ENCODE measurements at regions not wholly inside any gene's neighbourhood (a gene's known extent, or its start where the extent isn't known, plus 50 kb on each side); places are given as distances from the start of the nearest gene placed in this dataset.

GRCh38 chr12:94053676-94054075, 94.7 kb upstream of the PLXNC1 start:
- no peak overlapping the region for H3K4me3 ChIP-seq
- TF ChIP-seq CTCF (IDR thresholded peaks at IDR 0.05) (no peak), POLR2A (IDR thresholded peaks at IDR 0.05) (no peak)
- no peaks in the 10 kb centered on the region for H3K4me1 ChIP-seq
- H3K36me3 ChIP-seq (ENCODE audit: low read depth, missing control alignments), result no peaks in the 10 kb centered on the region
- no peaks in the 10 kb centered on the region for H3K27me3 ChIP-seq
- H3K27ac ChIP-seq, result no peak overlapping the region
- H3K9me3 ChIP-seq, result no peaks in the 10 kb centered on the region
- no peak for DNase-seq
- WGBS, 2 donors, result 91 to 92% methylated on average over 2 of the region's 2 CpGs
- intact Hi-C loops (cut with DNase I; ENCODE audit: low total_unique reads), result no loop called here

- Histone ChIP-seq H3K27ac (no peak overlapping the region), H3K4me3 (no peak overlapping the region), H3K4me1 (no peaks in the 10 kb centered on the region), H3K36me3 (ENCODE audit: low read depth, missing control alignments) (no peaks in the 10 kb centered on the region), H3K27me3 (no peaks in the 10 kb centered on the region), H3K9me3 (no peaks in the 10 kb centered on the region)
- intact Hi-C loops (cut with DNase I; ENCODE audit: low total_unique reads), result no loop called here
- DNase-seq, result no peak
- TF ChIP-seq CTCF (IDR thresholded peaks at IDR 0.05) (no peak), POLR2A (IDR thresholded peaks at IDR 0.05) (no peak)
- 87 to 94% methylated on average over 3 of the region's 3 CpGs for WGBS, 2 donors
Observed at GRCh38 chr12:94055528-94055927, 92.8 kb upstream of the PLXNC1 start.

- Histone ChIP-seq H3K36me3 (ENCODE audit: low read depth, missing control alignments) (no peaks in the 10 kb centered on the region), H3K9me3 (no peaks in the 10 kb centered on the region), H3K27me3 (no peaks in the 10 kb centered on the region), H3K4me1 (no peaks in the 10 kb centered on the region), H3K4me3 (no peak overlapping the region), H3K27ac (no peak overlapping the region)
- TF ChIP-seq POLR2A (IDR thresholded peaks at IDR 0.05) (no peak), CTCF (IDR thresholded peaks at IDR 0.05) (no peak)
- WGBS, 2 donors, result 94 to 95% methylated on average over 2 of the region's 2 CpGs
- intact Hi-C loops (cut with DNase I; ENCODE audit: low total_unique reads), result no loop called here
- DNase-seq, result no peak
Observed at GRCh38 chr12:94056419-94057158, 91.8 kb upstream of the PLXNC1 start.

- Histone ChIP-seq H3K4me1 (no peaks in the 10 kb centered on the region), H3K27me3 (no peaks in the 10 kb centered on the region), H3K4me3 (no peak overlapping the region), H3K9me3 (no peaks in the 10 kb centered on the region), H3K36me3 (ENCODE audit: low read depth, missing control alignments) (no peaks in the 10 kb centered on the region), H3K27ac (peak overlapping the region in 1 of 2 donors; percentile 31)
- intact Hi-C loops (cut with DNase I; ENCODE audit: low total_unique reads), result no loop called here
- DNase-seq, result peak; percentile 32
- 58 to 71% methylated on average over 7 of the region's 7 CpGs for WGBS, 2 donors
- TF ChIP-seq POLR2A (IDR thresholded peaks at IDR 0.05), result no peak
- no peak for TF ChIP-seq CTCF (IDR thresholded peaks at IDR 0.05)
Observed at GRCh38 chr12:94057262-94058151, 90.9 kb upstream of the PLXNC1 start.
